ENCODE measurements at regions not wholly inside any gene's neighbourhood (a gene's known extent, or its start where the extent isn't known, plus 50 kb on each side); places are given as distances from the start of the nearest gene placed in this dataset.
A peak's percentile ranks its signal among the peaks of the same experiment; 100 is the strongest.

DNA sequence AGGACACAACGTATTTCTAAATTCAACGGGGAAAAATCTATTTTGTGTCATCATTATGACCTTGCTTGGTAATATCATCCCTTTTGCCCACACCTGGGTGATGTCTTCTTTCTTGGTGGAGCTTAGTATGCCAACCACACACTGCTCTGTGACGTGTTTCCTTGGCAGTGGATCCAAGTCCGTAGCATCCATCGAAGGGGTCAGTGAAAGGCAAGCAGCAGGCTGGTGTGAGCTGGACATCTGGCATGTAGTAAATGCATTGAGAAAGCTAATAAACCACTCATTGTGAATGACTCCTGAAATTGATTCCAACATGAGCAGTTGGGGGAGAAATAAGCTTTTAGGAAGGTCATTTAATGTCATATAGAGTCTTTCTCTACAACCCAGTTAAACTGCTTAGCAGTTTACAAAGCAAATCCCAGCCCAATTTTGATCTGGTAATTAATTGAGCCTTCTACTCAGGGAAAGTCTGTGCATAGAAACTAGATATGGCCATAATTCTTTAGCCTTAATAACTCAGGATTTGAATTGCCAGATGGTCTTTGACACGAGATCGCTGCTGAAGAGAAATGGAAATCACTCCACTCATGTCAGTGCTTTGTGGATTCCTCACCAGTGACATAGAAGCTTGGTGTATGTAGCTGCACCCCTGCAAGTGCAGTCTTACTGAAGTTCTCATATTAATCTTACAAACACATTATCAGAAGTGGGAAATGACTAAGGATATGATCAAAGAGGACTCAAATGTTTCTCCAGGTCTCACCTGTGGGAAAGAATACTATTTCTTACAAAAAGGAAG lies 494.8 kb downstream of the CMPK2 start:
- H3K4me3 ChIP-seq (ENCODE audit: low read depth, low read length) = no peak overlapping the region
- DNase-seq (ENCODE audit: low read depth, low spot score) = no peak
- TF ChIP-seq, protein P1, sequence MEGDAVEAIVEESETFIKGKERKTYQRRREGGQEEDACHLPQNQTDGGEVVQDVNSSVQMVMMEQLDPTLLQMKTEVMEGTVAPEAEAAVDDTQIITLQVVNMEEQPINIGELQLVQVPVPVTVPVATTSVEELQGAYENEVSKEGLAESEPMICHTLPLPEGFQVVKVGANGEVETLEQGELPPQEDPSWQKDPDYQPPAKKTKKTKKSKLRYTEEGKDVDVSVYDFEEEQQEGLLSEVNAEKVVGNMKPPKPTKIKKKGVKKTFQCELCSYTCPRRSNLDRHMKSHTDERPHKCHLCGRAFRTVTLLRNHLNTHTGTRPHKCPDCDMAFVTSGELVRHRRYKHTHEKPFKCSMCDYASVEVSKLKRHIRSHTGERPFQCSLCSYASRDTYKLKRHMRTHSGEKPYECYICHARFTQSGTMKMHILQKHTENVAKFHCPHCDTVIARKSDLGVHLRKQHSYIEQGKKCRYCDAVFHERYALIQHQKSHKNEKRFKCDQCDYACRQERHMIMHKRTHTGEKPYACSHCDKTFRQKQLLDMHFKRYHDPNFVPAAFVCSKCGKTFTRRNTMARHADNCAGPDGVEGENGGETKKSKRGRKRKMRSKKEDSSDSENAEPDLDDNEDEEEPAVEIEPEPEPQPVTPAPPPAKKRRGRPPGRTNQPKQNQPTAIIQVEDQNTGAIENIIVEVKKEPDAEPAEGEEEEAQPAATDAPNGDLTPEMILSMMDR (IDR thresholded peaks at IDR 0.05; ENCODE audit: insufficient read depth, low read length, missing control alignments) = no peak
- POLR2A ChIA-PET = no interaction called here
- CTCF ChIA-PET = no interaction called here

DNA sequence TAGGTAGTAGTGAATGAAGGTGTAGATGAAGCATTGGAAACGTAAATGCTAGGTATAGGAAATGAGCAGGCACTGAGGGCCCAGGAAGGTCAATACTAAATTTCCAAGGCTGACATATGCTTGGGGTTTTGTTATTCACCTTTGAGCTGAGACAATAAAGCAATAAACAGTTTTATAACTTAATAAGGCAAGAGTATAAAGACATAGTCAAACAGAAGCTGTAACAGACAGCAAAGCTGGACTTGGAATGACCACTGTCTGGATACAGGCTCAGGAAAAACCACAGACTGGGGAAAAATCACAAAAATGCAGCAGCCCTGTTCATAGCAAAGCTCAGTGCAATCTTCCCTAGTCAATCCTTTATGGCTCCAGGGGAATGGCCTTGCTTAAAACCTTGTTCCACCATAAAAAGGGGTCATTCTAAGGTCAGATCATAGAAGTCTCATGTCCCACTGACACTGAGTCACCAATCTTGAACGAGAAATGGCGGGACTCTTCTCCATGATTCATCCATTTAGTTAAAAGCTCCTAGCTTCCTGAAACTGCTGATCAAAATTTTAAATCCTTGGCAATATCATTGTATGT lies 493.3 kb downstream of the CMPK2 start:
- ChIA-PET CTCF (interaction anchor here (2.5 kb wide), 1 partner anchor 19 kb away, joined by 6 read pairs; no protein-coding TSS in a partner anchor), POLR2A (no interaction called here)
- H3K4me3 ChIP-seq (ENCODE audit: low read depth, low read length) = no peak overlapping the region
- TF ChIP-seq, protein P1 (IDR thresholded peaks at IDR 0.05; ENCODE audit: insufficient read depth, low read length, missing control alignments) = no peak
- DNase-seq (ENCODE audit: low read depth, low spot score) = peak; percentile 90

DNA sequence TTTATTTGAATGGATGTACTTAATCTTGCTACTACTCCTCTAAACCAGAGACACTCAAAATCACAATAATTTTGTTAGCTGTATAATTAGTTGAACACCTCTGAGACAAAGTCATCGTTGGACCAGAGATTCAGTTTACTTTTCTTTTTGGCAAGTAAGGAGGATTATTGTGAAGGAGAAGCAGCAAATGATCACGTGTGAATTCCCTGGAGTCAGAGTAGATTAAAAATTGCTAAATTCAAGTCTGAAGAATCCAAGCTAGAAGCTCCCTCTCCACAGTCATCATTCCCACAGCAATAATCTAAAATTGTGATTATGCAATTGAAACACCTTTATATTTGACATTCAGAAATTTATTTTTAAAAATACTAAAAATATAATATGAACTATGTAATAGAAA lies 484.4 kb downstream of the CMPK2 start:
- DNase-seq (ENCODE audit: low read depth, low spot score) = no peak
- TF ChIP-seq, protein P1 (IDR thresholded peaks at IDR 0.05; ENCODE audit: insufficient read depth, low read length, missing control alignments) = no peak
- ChIA-PET POLR2A (no interaction called here), CTCF (no interaction called here)
- H3K4me3 ChIP-seq (ENCODE audit: low read depth, low read length) = no peak overlapping the region

DNA sequence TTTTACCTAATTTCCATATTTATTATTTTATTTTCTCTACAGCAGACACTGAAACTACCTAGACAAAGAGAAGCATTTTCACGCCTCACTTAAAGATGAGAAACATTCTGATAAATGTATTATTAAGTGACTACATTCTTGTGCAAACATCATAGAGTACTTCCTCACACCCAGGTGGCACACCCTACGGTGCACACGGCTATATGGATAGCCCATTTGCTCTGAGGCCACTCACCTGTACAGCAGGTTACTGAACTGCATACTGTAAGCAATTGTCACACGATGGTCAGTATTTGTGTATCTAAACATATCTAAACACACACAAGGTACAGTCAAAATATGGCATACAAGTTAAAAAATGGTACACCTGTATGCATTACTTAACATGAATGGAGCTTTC lies 481.4 kb downstream of the CMPK2 start:
- H3K4me3 ChIP-seq (ENCODE audit: low read depth, low read length) = no peak overlapping the region
- POLR2A ChIA-PET = no interaction called here
- CTCF ChIA-PET = no interaction called here
- TF ChIP-seq, protein P1 (IDR thresholded peaks at IDR 0.05; ENCODE audit: insufficient read depth, low read length, missing control alignments) = no peak
- DNase-seq (ENCODE audit: low read depth, low spot score) = no peak

DNA sequence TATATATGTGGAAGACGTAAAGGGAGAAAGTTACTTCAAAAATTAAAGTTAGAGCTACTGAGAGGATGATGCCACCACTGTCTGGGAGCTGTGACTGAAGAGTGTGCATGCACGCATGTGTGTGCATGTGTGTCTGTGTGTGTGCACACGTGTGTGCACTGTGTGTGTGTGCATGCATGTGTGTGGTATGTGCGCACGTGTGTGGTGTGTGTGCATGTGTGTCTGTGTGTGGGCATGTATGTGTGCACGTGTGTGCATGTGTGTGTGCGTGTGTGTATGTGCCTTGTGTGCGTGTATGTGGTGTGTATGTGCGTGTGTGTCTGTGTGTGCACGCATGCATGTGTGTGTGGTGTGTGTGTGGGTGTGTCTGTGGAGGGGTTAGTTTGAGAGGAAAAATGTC lies 473.4 kb downstream of the CMPK2 start:
- no peak for DNase-seq (ENCODE audit: low read depth, low spot score)
- TF ChIP-seq, protein P1 (IDR thresholded peaks at IDR 0.05; ENCODE audit: insufficient read depth, low read length, missing control alignments) = no peak
- CTCF ChIA-PET = no interaction called here
- no peak overlapping the region for H3K4me3 ChIP-seq (ENCODE audit: low read depth, low read length)
- POLR2A ChIA-PET = no interaction called here

DNA sequence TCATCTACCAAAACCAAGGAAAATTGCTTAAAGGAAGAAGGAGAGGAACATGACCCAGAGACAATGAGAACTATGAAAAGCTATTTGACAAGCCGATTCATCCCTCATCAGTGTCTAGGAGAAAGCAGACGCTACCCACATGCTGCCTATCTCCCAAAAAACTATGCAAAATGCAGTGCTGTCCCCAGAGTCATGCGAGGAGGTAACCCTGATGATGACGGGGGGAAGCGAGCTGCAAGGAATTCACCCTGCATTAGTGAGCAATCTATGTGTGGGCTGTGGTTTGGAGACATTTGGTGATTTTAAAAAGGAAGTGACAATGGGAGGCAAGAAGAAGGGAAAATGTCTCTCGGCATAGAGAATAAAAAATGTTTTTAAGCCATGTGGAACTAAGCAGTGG lies 472.7 kb downstream of the CMPK2 start:
- no peak overlapping the region for H3K4me3 ChIP-seq (ENCODE audit: low read depth, low read length)
- ChIA-PET POLR2A (no interaction called here), CTCF (no interaction called here)
- no peak for DNase-seq (ENCODE audit: low read depth, low spot score)
- TF ChIP-seq, protein P1 (IDR thresholded peaks at IDR 0.05; ENCODE audit: insufficient read depth, low read length, missing control alignments) = no peak
